Sigmoid colon (tissue), 4 donors: ENCODE measurements at regions not wholly inside any gene's neighbourhood (a gene's known extent, or its start where the extent isn't known, plus 50 kb on each side); places are given as distances from the start of the nearest gene placed in this dataset.
A peak's percentile ranks its signal among the peaks of the same experiment; 100 is the strongest.

Experiments
- EP300 ChIP-seq, 4 donors: sonication (generic); formaldehyde crosslinking; IDR thresholded peaks; one replicate each; pipeline ENCODE4 v1.6.1; 2017; ENCODE audit warnings: antibody characterized with exemption in 4 of 4
- POLR2A ChIP-seq, 2 donors: fragments of 450-650 bp; IDR thresholded peaks; one replicate each; pipeline ENCODE4 v1.6.1; 2016; ENCODE audit warnings: antibody characterized with exemption in 2 of 2, mild to moderate bottlenecking in 2 of 2, moderate library complexity in 2 of 2
- POLR2AphosphoS5 ChIP-seq, 4 donors: sonication (generic); formaldehyde crosslinking; IDR thresholded peaks; one replicate each; pipeline ENCODE4 v1.6.1; 2017; ENCODE audit warnings: antibody characterized with exemption in 4 of 4
- TF ChIP-seq, protein P1 (sequence below), 4 experiments: fragments of 450-650 bp in 3 of 4; fragments of 200-600 bp in 1 of 4; IDR thresholded peaks; one replicate each; pipeline ENCODE4 v1.5.1; 2016 to 2019; ENCODE audit warnings: antibody characterized with exemption in 4 of 4, mild to moderate bottlenecking in 3 of 4, moderate library complexity in 2 of 4

DNA sequence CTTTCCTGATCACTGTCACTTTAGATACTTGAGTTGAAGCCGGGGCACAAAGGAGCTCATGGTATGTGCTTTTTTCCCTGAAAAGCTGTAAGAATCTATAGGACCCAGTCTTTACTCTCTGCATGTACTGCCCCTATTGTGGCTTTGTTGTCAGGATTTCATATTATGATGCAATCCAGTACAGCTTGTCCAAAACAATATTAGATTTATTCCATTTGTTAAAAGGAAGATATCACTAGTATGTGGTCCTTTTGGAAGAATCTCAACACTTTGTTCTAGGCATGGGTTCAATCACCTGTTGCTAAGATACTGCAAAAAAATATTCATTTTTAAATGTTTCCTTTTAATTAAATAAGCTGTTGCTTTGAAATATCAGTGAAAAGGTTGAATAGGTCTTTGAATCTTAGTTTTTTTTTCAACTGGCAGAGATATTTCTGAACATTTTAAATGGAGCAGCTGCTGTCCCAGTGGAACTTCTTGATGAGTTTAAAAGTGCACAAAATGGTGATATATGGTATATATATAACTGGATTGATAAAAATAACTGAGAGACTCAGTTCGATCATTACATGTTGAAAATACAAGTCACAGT is 256.6 kb upstream of the NT5C1B start:
- TF ChIP-seq, protein P1, sequence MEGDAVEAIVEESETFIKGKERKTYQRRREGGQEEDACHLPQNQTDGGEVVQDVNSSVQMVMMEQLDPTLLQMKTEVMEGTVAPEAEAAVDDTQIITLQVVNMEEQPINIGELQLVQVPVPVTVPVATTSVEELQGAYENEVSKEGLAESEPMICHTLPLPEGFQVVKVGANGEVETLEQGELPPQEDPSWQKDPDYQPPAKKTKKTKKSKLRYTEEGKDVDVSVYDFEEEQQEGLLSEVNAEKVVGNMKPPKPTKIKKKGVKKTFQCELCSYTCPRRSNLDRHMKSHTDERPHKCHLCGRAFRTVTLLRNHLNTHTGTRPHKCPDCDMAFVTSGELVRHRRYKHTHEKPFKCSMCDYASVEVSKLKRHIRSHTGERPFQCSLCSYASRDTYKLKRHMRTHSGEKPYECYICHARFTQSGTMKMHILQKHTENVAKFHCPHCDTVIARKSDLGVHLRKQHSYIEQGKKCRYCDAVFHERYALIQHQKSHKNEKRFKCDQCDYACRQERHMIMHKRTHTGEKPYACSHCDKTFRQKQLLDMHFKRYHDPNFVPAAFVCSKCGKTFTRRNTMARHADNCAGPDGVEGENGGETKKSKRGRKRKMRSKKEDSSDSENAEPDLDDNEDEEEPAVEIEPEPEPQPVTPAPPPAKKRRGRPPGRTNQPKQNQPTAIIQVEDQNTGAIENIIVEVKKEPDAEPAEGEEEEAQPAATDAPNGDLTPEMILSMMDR (IDR thresholded peaks at IDR 0.05) = no peak
- TF ChIP-seq EP300 (IDR thresholded peaks at IDR 0.05) (no peak), POLR2A (IDR thresholded peaks at IDR 0.05) (no peak), POLR2AphosphoS5 (IDR thresholded peaks at IDR 0.05) (peak in 1 of 4 donors; percentile 36)
